Hepatocyte (in vitro differentiated cells): ENCODE measurements at regions not wholly inside any gene's neighbourhood (a gene's known extent, or its start where the extent isn't known, plus 50 kb on each side); places are given as distances from the start of the nearest gene placed in this dataset.

Source experiments
- DNase-seq: peaks from one replicate; pipeline ENCODE4 v3.0.0-alpha.2; 2016; ENCODE audit warnings: low spot score
- H2AFZ ChIP-seq: fragments of 200-600 bp; sonication (generic); 2 replicates; pipeline ENCODE4 v1.6.0; 2016; ENCODE audit warnings: antibody characterized with exemption, mild to moderate bottlenecking
- H3K27ac ChIP-seq: fragments of 200-600 bp; sonication (generic); 2 replicates; pipeline ENCODE4 v1.5.1; 2016; ENCODE audit warnings: mild to moderate bottlenecking
- H3K27me3 ChIP-seq: fragments of 200-600 bp; sonication (generic); 2 replicates; pipeline ENCODE4 v1.6.1; 2016
- H3K36me3 ChIP-seq: fragments of 200-600 bp; sonication (generic); replicated peaks from 2 replicates; pipeline ENCODE4 v1.5.1; 2016; ENCODE audit warnings: low read depth; ENCODE audit not compliant: insufficient read depth
- H3K4me1 ChIP-seq: fragments of 200-600 bp; sonication (generic); 2 replicates; pipeline ENCODE4 v1.5.1; 2016; ENCODE audit warnings: mild to moderate bottlenecking, moderate library complexity; ENCODE audit not compliant: insufficient read depth
- H3K4me2 ChIP-seq: fragments of 200-600 bp; sonication (generic); 2 replicates; pipeline ENCODE4 v1.6.0; 2016
- H3K4me3 ChIP-seq: fragments of 200-600 bp; sonication (generic); 2 replicates; pipeline ENCODE4 v1.5.1; 2016; ENCODE audit warnings: mild to moderate bottlenecking
- H3K79me2 ChIP-seq: fragments of 200-600 bp; sonication (generic); 2 replicates; pipeline ENCODE4 v1.6.0; 2017; ENCODE audit warnings: mild to moderate bottlenecking
- H3K9me2 ChIP-seq: fragments of 200-600 bp; sonication (generic); replicated peaks from 2 replicates; pipeline ENCODE4 v1.6.0; 2017; ENCODE audit warnings: mild to moderate bottlenecking; ENCODE audit not compliant: insufficient read depth
- H3K9me3 ChIP-seq: fragments of 200-600 bp; sonication (generic); 2 replicates; pipeline ENCODE4 v1.5.1; 2016; ENCODE audit warnings: low read depth, mild to moderate bottlenecking
- H4K20me1 ChIP-seq: fragments of 200-600 bp; sonication (generic); 2 replicates; pipeline ENCODE4 v1.6.0; 2016; ENCODE audit warnings: mild to moderate bottlenecking; ENCODE audit not compliant: insufficient read depth, poor library complexity, severe bottlenecking
- CTCF ChIP-seq: fragments of 200-600 bp; sonication (generic); IDR thresholded peaks from 2 replicates; pipeline ENCODE4 v1.5.1; 2016; ENCODE audit warnings: antibody characterized with exemption, mild to moderate bottlenecking; ENCODE audit not compliant: poor library complexity
- EZH2 ChIP-seq: fragments of 200-600 bp; sonication (generic); IDR thresholded peaks from 2 replicates; pipeline ENCODE4 v1.6.1; 2016; ENCODE audit warnings: antibody characterized with exemption, mild to moderate bottlenecking, borderline replicate concordance
- EZH2phosphoT487 ChIP-seq: fragments of 200-600 bp; sonication (generic); IDR thresholded peaks from one replicate; pipeline ENCODE4 v1.6.1; 2018; ENCODE audit warnings: antibody characterized with exemption, mild to moderate bottlenecking, low read depth, moderate library complexity; ENCODE audit not compliant: unreplicated experiment, severe bottlenecking
- WGBS: methylation state at CpG from one replicate; pipeline ENCODE4 v1.1.6; 2016; ENCODE audit warnings: low lambda C conversion rate; ENCODE audit errors: missing lambda C conversion rate; 5-methylcytosine and 5-hydroxymethylcytosine counted together

GRCh38 chr14:29165431-29165830 is 398.8 kb downstream of the FOXG1 start:
- WGBS = 77% methylated on average over 1 of the region's 1 CpG
- Histone ChIP-seq H3K79me2 (no peaks in the 10 kb centered on the region), H3K36me3 (no peaks in the 10 kb centered on the region), H4K20me1 (no peaks in the 10 kb centered on the region), H3K27ac (no peak overlapping the region), H3K9me3 (no peaks in the 10 kb centered on the region), H3K27me3 (no peaks in the 10 kb centered on the region), H3K4me1 (no peaks in the 10 kb centered on the region), H3K4me2 (no peak overlapping the region), H3K9me2 (no peaks in the 10 kb centered on the region), H2AFZ (no peak overlapping the region), H3K4me3 (no peak overlapping the region)
- DNase-seq = no peak
- TF ChIP-seq CTCF (no peak), EZH2phosphoT487 (no peak), EZH2 (no peak)

DNA sequence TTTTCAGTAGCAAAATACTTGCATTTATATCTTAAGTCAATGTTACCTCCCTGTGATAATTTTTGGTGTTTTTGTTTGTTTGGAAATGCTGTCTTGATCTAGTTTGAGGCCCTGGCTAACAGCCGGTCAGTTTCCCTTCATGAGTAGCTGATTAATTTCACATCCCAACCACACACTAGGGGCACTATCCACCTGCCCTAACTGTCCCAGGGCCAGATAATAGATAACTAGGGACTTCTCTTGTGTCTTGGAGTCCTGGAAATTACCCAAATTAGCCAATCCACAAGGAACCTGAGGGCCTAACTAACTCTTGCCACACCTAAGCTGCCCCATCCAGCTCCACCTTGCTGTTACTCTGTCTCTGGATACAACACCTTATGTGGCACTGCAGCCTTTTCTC is 399.9 kb downstream of the FOXG1 start:
- H3K79me2 ChIP-seq = no peaks in the 10 kb centered on the region
- H3K9me3 ChIP-seq = no peaks in the 10 kb centered on the region
- H3K4me1 ChIP-seq = no peaks in the 10 kb centered on the region
- no peaks in the 10 kb centered on the region for H3K9me2 ChIP-seq
- H3K4me2 ChIP-seq = no peak overlapping the region
- DNase-seq = no peak
- no peaks in the 10 kb centered on the region for H4K20me1 ChIP-seq
- no peak overlapping the region for H3K27ac ChIP-seq
- H3K4me3 ChIP-seq = no peak overlapping the region
- TF ChIP-seq EZH2 (no peak), CTCF (no peak), EZH2phosphoT487 (no peak)
- 82% methylated on average over 1 of the region's 1 CpG for WGBS
- no peak overlapping the region for H2AFZ ChIP-seq
- H3K27me3 ChIP-seq = no peaks in the 10 kb centered on the region
- H3K36me3 ChIP-seq = no peaks in the 10 kb centered on the region

DNA sequence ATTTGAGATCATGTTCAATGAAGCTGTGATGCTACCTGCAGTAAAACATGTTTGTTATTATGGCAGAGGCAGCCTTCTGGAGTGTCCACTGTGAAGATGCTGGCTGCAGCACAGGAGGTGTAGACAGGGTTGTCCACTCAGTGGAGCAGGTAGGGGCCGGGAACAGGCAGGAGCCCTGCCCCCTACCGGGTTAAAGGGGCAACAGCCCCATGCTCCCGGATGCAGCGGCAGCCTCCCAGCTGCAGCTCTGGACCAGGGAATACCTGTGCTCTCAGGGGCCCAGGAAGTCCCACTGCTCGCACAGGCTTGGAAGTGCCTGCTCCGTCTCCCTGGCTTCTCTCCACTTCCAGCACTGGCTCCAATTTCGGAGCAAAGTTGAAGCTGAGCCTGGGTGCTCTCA is 401.6 kb downstream of the FOXG1 start:
- Histone ChIP-seq H3K4me3 (no peak overlapping the region), H3K4me2 (no peak overlapping the region), H2AFZ (no peak overlapping the region), H3K9me3 (no peaks in the 10 kb centered on the region), H3K4me1 (no peaks in the 10 kb centered on the region), H3K79me2 (no peaks in the 10 kb centered on the region), H3K27me3 (no peaks in the 10 kb centered on the region), H3K27ac (no peak overlapping the region), H3K36me3 (no peaks in the 10 kb centered on the region), H4K20me1 (no peaks in the 10 kb centered on the region), H3K9me2 (no peaks in the 10 kb centered on the region)
- TF ChIP-seq CTCF (no peak), EZH2phosphoT487 (no peak), EZH2 (no peak)
- no peak for DNase-seq
- 75% methylated on average over 7 of the region's 7 CpGs for WGBS

- 86% methylated on average over 5 of the region's 5 CpGs for WGBS
- Histone ChIP-seq H2AFZ (no peak overlapping the region), H3K79me2 (no peaks in the 10 kb centered on the region), H3K27me3 (no peaks in the 10 kb centered on the region), H3K4me1 (no peaks in the 10 kb centered on the region), H4K20me1 (no peaks in the 10 kb centered on the region), H3K9me3 (no peaks in the 10 kb centered on the region), H3K9me2 (no peaks in the 10 kb centered on the region), H3K27ac (no peak overlapping the region), H3K4me3 (no peak overlapping the region), H3K36me3 (no peaks in the 10 kb centered on the region), H3K4me2 (no peak overlapping the region)
- no peak for DNase-seq
- TF ChIP-seq CTCF (no peak), EZH2 (no peak), EZH2phosphoT487 (no peak)
Measured at GRCh38 chr14:29169408-29169807, 402.8 kb downstream of the FOXG1 start.
